HepG2 (cell line): ENCODE measurements at regions not wholly inside any gene's neighbourhood (a gene's known extent, or its start where the extent isn't known, plus 50 kb on each side); places are given as distances from the start of the nearest gene placed in this dataset.

Experiments
- ATAC-seq: fragments of 200-7000 bp; cut with Tn5 transposase; 3 replicates; pipeline ENCODE4 v1.9.1; 2020; ENCODE audit warnings: mild to moderate bottlenecking, moderate library complexity
- BruUV-seq: library from RNA; stranded (reverse); fragments of 400-500 nt; replicated peaks from 2 replicates; lab custom pipeline; 2021; lab: Mats Ljungman, UMichigan
- CTCF ChIA-PET: fragments of 300-600 bp; formaldehyde crosslinking; extraction: SDS; loops from one replicate; lab custom pipeline; 2021; ENCODE audit warnings: low total read pairs, inconsistent platforms, low intra/inter-chr PET ratio; lab: Yijun Ruan, JAX
- POLR2A ChIA-PET: fragments of 350-600 bp; sonication (Branson Sonifier 250); formaldehyde crosslinking; loops from one replicate; lab custom pipeline; 2020; ENCODE audit warnings: antibody characterized with exemption, inconsistent platforms; lab: Yijun Ruan, JAX
- DNase-seq: peaks from one replicate; pipeline ENCODE4 v3.0.0-alpha.2; 2015; ENCODE audit warnings: low spot score
- FAIRE-seq: peaks from 3 replicates; lab custom pipeline; 2011; peaks lifted over from hg19 to GRCh38; lab: Jason Lieb, UNC
- H2AFZ ChIP-seq: one replicate; pipeline ENCODE4 v1.6.1; 2011; ENCODE audit warnings: low read length, inconsistent platforms
- H3K27ac ChIP-seq: fragments of 300-600 bp; 3 replicates; pipeline ENCODE4 v1.8.0; 2011; ENCODE audit warnings: mixed run types, mild to moderate bottlenecking, mixed read lengths, low read length, inconsistent platforms; ENCODE audit not compliant: insufficient read depth; ENCODE audit errors: extremely low read length
- H3K27me3 ChIP-seq, 2 experiments: fragments of 200-600 bp in 1 of 2; 2 replicates in 1 of 2; 3 replicates in 1 of 2; pipeline versions ENCODE4 v1.6.0 to v1.8.0; 2011; ENCODE audit warnings: low read length in 2 of 2, mild to moderate bottlenecking in 2 of 2, moderate library complexity in 2 of 2, inconsistent platforms in 1 of 2; ENCODE audit not compliant: insufficient read depth in 2 of 2, control insufficient read depth in 1 of 2
- H3K36me3 ChIP-seq, 2 experiments: fragments of 200-600 bp in 1 of 2; replicated peaks in 1 of 2; 2 replicates in 1 of 2; 3 replicates in 1 of 2; pipeline versions ENCODE4 v1.5.1 to v1.8.0; 2011; ENCODE audit warnings: low read length in 2 of 2, inconsistent platforms in 1 of 2; ENCODE audit not compliant: insufficient read depth in 2 of 2, control insufficient read depth in 1 of 2
- H3K4me1 ChIP-seq: 2 replicates; pipeline ENCODE4 v1.5.1; 2012; ENCODE audit warnings: low read length, inconsistent platforms; ENCODE audit not compliant: insufficient read depth
- H3K4me2 ChIP-seq: 2 replicates; pipeline ENCODE4 v1.6.0; 2011; ENCODE audit warnings: low read depth, low read length, inconsistent platforms
- H3K4me3 ChIP-seq, 3 experiments: fragments of 200-600 bp in 1 of 3; sonication (generic), shearing (Covaris generic) in 1 of 3; replicated peaks in 1 of 3; 2 replicates each; pipeline ENCODE4 v1.5.1; 2011 to 2016; ENCODE audit warnings: low read length in 3 of 3, inconsistent platforms in 2 of 3, low read depth in 2 of 3, mild to moderate bottlenecking in 2 of 3, control low read depth in 1 of 3, mixed read lengths in 1 of 3; ENCODE audit not compliant: insufficient read depth in 1 of 3
- H3K79me2 ChIP-seq: one replicate; pipeline ENCODE4 v1.6.1; 2011; ENCODE audit warnings: low read length, inconsistent platforms; ENCODE audit not compliant: insufficient read depth
- H3K9ac ChIP-seq: 2 replicates; pipeline ENCODE4 v1.6.0; 2011; ENCODE audit warnings: mild to moderate bottlenecking, low read depth, low read length, inconsistent platforms; ENCODE audit not compliant: insufficient read depth
- H3K9me3 ChIP-seq: 2 replicates; pipeline ENCODE4 v1.5.1; 2012; ENCODE audit warnings: mild to moderate bottlenecking, low read length
- H4K20me1 ChIP-seq: 2 replicates; pipeline ENCODE4 v1.6.0; 2011; ENCODE audit warnings: inconsistent platforms, mild to moderate bottlenecking, low read length, moderate library complexity; ENCODE audit not compliant: insufficient read depth
- JUN ChIP-seq: sonication (generic); formaldehyde crosslinking; IDR thresholded peaks from 2 replicates; pipeline ENCODE4 v1.4.0; 2020; ENCODE audit warnings: mild to moderate bottlenecking, missing genetic modification reagents
- KAT8 ChIP-seq: IDR thresholded peaks from 2 replicates; pipeline ENCODE4 v1.6.1; 2016; ENCODE audit warnings: missing genetic modification reagents, missing compliant biosample characterization
- NFIB ChIP-seq: sonication (generic); formaldehyde crosslinking; IDR thresholded peaks from 2 replicates; pipeline ENCODE4 v1.9.0; 2021; ENCODE audit warnings: missing genetic modification reagents, mild to moderate bottlenecking, borderline replicate concordance
- PPARG ChIP-seq: conservative IDR thresholded peaks from 2 replicates; pipeline ENCODE4 v1.6.1; 2016; ENCODE audit warnings: missing biosample characterization, missing genetic modification reagents
- TRAFD1 ChIP-seq: sonication (generic); formaldehyde crosslinking; IDR thresholded peaks from 2 replicates; pipeline ENCODE4 v1.5.1; 2020; ENCODE audit warnings: missing genetic modification reagents, mild to moderate bottlenecking, borderline replicate concordance
- YY1 ChIP-seq: IDR thresholded peaks from 2 replicates; pipeline ENCODE4 v1.6.1; 2011; ENCODE audit warnings: low read length, low read depth, moderate library complexity, mild to moderate bottlenecking; ENCODE audit not compliant: insufficient read depth, insufficient replicate concordance
- ZBED4 ChIP-seq: sonication (generic); formaldehyde crosslinking; IDR thresholded peaks from 2 replicates; pipeline ENCODE4 v1.4.0; 2020; ENCODE audit warnings: missing genetic modification reagents, borderline replicate concordance
- ZNF460 ChIP-seq: sonication (generic); formaldehyde crosslinking; IDR thresholded peaks from 2 replicates; pipeline ENCODE4 v1.5.1; 2020; ENCODE audit warnings: missing genetic modification reagents, mild to moderate bottlenecking, borderline replicate concordance
- ZNF574 ChIP-seq: sonication (generic); formaldehyde crosslinking; IDR thresholded peaks from 2 replicates; pipeline ENCODE4 v1.4.0; 2020; ENCODE audit warnings: missing genetic modification reagents
- WGBS: methylation state at CpG from one replicate; pipeline ENCODE4 v1.1.6; 2017; ENCODE audit warnings: low lambda C conversion rate; 5-methylcytosine and 5-hydroxymethylcytosine counted together
- in situ Hi-C: cut with HindIII; loops from 2 replicates; pipeline ENCODE4 v1.10.0; 2017; ENCODE audit warnings: low pct_unique_long_range_greater_than_20kb; ENCODE audit not compliant: extremely low pct_ligation_motif_present
- intact Hi-C: fragments of 100-400 bp; cut with micrococcal nuclease; formaldehyde crosslinking; loops from one replicate; pipeline ENCODE4 v1.10.0; 2022; ENCODE audit not compliant: unreplicated experiment

GRCh38 chr10:10684972-10685371 lies 332.7 kb upstream of the CELF2 start:
- FAIRE-seq, result no peak
- H3K9me3 ChIP-seq, result peaks cover 84% of the 10 kb centered on the region
- H2AFZ ChIP-seq, result no peak overlapping the region
- BruUV-seq, result no TSS peak
- CTCF ChIA-PET, result no interaction called here
- ATAC-seq, result no peak
- H4K20me1 ChIP-seq, result no peaks in the 10 kb centered on the region
- under 1% methylated on average over 4 of the region's 4 CpGs for WGBS
- H3K36me3 ChIP-seq, result no peaks in the 10 kb centered on the region
- no peak overlapping the region for H3K27ac ChIP-seq
- DNase-seq, result no peak
- H3K27me3 ChIP-seq, result no peaks in the 10 kb centered on the region
- intact Hi-C loops (no loop called here), in situ Hi-C loops (no loop called here)
- TF ChIP-seq PPARG (CRISPR knock-in tag) (no peak), KAT8 (CRISPR knock-in tag) (no peak), NFIB (no peak), ZNF574 (CRISPR knock-in tag) (no peak), JUN (CRISPR knock-in tag) (no peak), ZBED4 (CRISPR knock-in tag) (no peak), TRAFD1 (CRISPR knock-in tag) (no peak), YY1 (no peak), ZNF460 (CRISPR knock-in tag) (no peak)
- H3K79me2 ChIP-seq, result no peaks in the 10 kb centered on the region
- H3K9ac ChIP-seq, result no peak overlapping the region
- H3K4me2 ChIP-seq, result no peak overlapping the region
- POLR2A ChIA-PET, result no interaction called here
- no peak overlapping the region for H3K4me3 ChIP-seq
- H3K4me1 ChIP-seq, result no peaks in the 10 kb centered on the region
